Lower leg skin (tissue), 3 donors: ENCODE measurements at regions not wholly inside any gene's neighbourhood (a gene's known extent, or its start where the extent isn't known, plus 50 kb on each side); places are given as distances from the start of the nearest gene placed in this dataset.

Experiments
- CTCF ChIP-seq, 3 donors: fragments of 450-650 bp; IDR thresholded peaks; one replicate each; pipeline ENCODE4 v1.5.1; 2016; ENCODE audit warnings: antibody characterized with exemption in 3 of 3, mild to moderate bottlenecking in 3 of 3, moderate library complexity in 2 of 3
- POLR2A ChIP-seq, 2 donors: fragments of 450-650 bp; IDR thresholded peaks; one replicate each; pipeline ENCODE4 v1.6.1; 2016 to 2017; ENCODE audit warnings: antibody characterized with exemption in 2 of 2, mild to moderate bottlenecking in 1 of 2, moderate library complexity in 1 of 2

- TF ChIP-seq CTCF (IDR thresholded peaks at IDR 0.05) (no peak), POLR2A (IDR thresholded peaks at IDR 0.05) (no peak)
These were observed 118.5 kb downstream of the VSIG4 start for GRCh38 chrX:65921363-65921762.
